H1 (cell line): ENCODE measurements at regions not wholly inside any gene's neighbourhood (a gene's known extent, or its start where the extent isn't known, plus 50 kb on each side); places are given as distances from the start of the nearest gene placed in this dataset.

Experiments used
- CTCF ChIA-PET: fragments of 300-600 bp; sonication (Branson Sonifier 250); formaldehyde crosslinking; loops from one replicate; lab custom pipeline; 2021; ENCODE audit not compliant: partially characterized antibody; lab: Charles Lee
- POLR2A ChIA-PET: fragments of 300-600 bp; sonication (Branson Sonifier 250); formaldehyde crosslinking; loops from one replicate; lab custom pipeline; 2021; ENCODE audit warnings: inconsistent platforms; ENCODE audit not compliant: partially characterized antibody; lab: Charles Lee
- DNase-seq, 2 experiments: peaks; one replicate each; pipeline versions ENCODE4 v3.0.0 to v3.0.0-alpha.2; 2010 to 2022; ENCODE audit warnings: low spot score in 2 of 2, low read depth in 1 of 2, mixed read lengths in 1 of 2
- FAIRE-seq: peaks from 2 replicates; lab custom pipeline; 2011; peaks lifted over from hg19 to GRCh38; lab: Jason Lieb, UNC
- H2AFZ ChIP-seq: 2 replicates; pipeline ENCODE4 v1.8.1; 2012; ENCODE audit warnings: low read length, inconsistent platforms
- H2AK5ac ChIP-seq: 2 replicates; pipeline ENCODE4 v1.6.1; 2013; ENCODE audit warnings: low read depth, low read length
- H2BK120ac ChIP-seq: replicated peaks from 2 replicates; pipeline ENCODE3; 2013; ENCODE audit warnings: low read depth, low read length, inconsistent platforms
- H2BK12ac ChIP-seq: 2 replicates; pipeline ENCODE4 v1.6.1; 2013; ENCODE audit warnings: low read depth, low read length
- H2BK15ac ChIP-seq: 2 replicates; pipeline ENCODE4 v1.6.1; 2013; ENCODE audit warnings: low read length
- H2BK20ac ChIP-seq: 2 replicates; pipeline ENCODE4 v1.6.1; 2013; ENCODE audit warnings: low read length
- H2BK5ac ChIP-seq: 2 replicates; pipeline ENCODE4 v1.6.1; 2013; ENCODE audit warnings: low read depth, low read length
- H3K14ac ChIP-seq: 2 replicates; pipeline ENCODE4 v1.6.1; 2013; ENCODE audit warnings: inconsistent platforms; ENCODE audit not compliant: insufficient read length
- H3K18ac ChIP-seq: 2 replicates; pipeline ENCODE4 v1.6.1; 2013; ENCODE audit warnings: low read length; ENCODE audit errors: extremely low read depth
- H3K23ac ChIP-seq: 2 replicates; pipeline ENCODE4 v1.6.1; 2013; ENCODE audit warnings: inconsistent platforms; ENCODE audit not compliant: insufficient read length
- H3K23me2 ChIP-seq: 2 replicates; pipeline ENCODE4 v1.6.1; 2013; ENCODE audit warnings: low read depth, low read length
- H3K27ac ChIP-seq: 2 replicates; pipeline ENCODE4 v1.6.1; 2011; ENCODE audit warnings: low read depth, low read length, inconsistent platforms
- H3K27me3 ChIP-seq, 4 experiments: replicated peaks in 1 of 4; 1 replicate in 1 of 4; 2 replicates in 3 of 4; pipeline versions ENCODE4 v1.6.1 to v1.8.1; 2011 to 2013; ENCODE audit warnings: low read length in 3 of 4, mild to moderate bottlenecking in 3 of 4, inconsistent platforms in 2 of 4, mixed read lengths in 2 of 4, moderate library complexity in 1 of 4; ENCODE audit not compliant: control insufficient read depth in 3 of 4, insufficient read depth in 3 of 4; ENCODE audit errors: extremely low read depth in 1 of 4
- H3K36me3 ChIP-seq, 4 experiments: 2 replicates each; pipeline versions ENCODE4 v1.6.1 to v1.8.1; 2011 to 2013; ENCODE audit warnings: mild to moderate bottlenecking in 4 of 4, low read length in 3 of 4, moderate library complexity in 2 of 4, control low read depth in 1 of 4, inconsistent platforms in 1 of 4; ENCODE audit not compliant: insufficient read depth in 4 of 4, control insufficient read depth in 2 of 4
- H3K4ac ChIP-seq: replicated peaks from 2 replicates; pipeline ENCODE3; 2013; ENCODE audit warnings: low read length, low read depth, mixed read lengths, inconsistent platforms; ENCODE audit not compliant: insufficient read length
- H3K4me1 ChIP-seq, 4 experiments: replicated peaks in 1 of 4; 1 replicate in 1 of 4; 2 replicates in 3 of 4; pipeline versions ENCODE4 v1.6.1 to v1.8.1; 2011 to 2013; ENCODE audit warnings: low read length in 3 of 4, inconsistent platforms in 2 of 4, mixed read lengths in 1 of 4; ENCODE audit not compliant: insufficient read depth in 4 of 4, control insufficient read depth in 3 of 4
- H3K4me2 ChIP-seq, 2 experiments: 2 replicates each; pipeline versions ENCODE4 v1.6.1 to v1.8.1; 2011 to 2013; ENCODE audit warnings: low read depth in 2 of 2, low read length in 2 of 2, control low read depth in 1 of 2, inconsistent platforms in 1 of 2, mild to moderate bottlenecking in 1 of 2; ENCODE audit not compliant: insufficient read depth in 1 of 2
- H3K4me3 ChIP-seq, 4 experiments: fragments of 200-600, 300-600 bp in 1 of 4; sonication (generic), shearing (Covaris generic), sonication (Bioruptor Twin) in 1 of 4; 2 replicates each; pipeline versions ENCODE4 v1.5.1 to v1.8.1; 2011 to 2016; ENCODE audit warnings: low read length in 4 of 4, low read depth in 3 of 4, control low read depth in 2 of 4, inconsistent platforms in 2 of 4, mild to moderate bottlenecking in 2 of 4, mixed read lengths in 1 of 4, moderate library complexity in 1 of 4; ENCODE audit not compliant: insufficient read depth in 2 of 4; ENCODE audit errors: extremely low read depth in 1 of 4
- H3K56ac ChIP-seq: replicated peaks from 2 replicates; pipeline ENCODE3; 2013; ENCODE audit warnings: low read depth, mild to moderate bottlenecking, mixed read lengths, low read length, inconsistent platforms; ENCODE audit not compliant: insufficient read length
- H3K79me1 ChIP-seq: 2 replicates; pipeline ENCODE4 v1.6.1; 2013; ENCODE audit warnings: low read depth, low read length, control low read depth
- H3K79me2 ChIP-seq, 2 experiments: 2 replicates each; pipeline versions ENCODE4 v1.6.1 to v1.8.1; 2012 to 2013; ENCODE audit warnings: low read length in 2 of 2, mild to moderate bottlenecking in 2 of 2, inconsistent platforms in 1 of 2; ENCODE audit not compliant: insufficient read depth in 2 of 2, control insufficient read depth in 1 of 2
- H3K9ac ChIP-seq, 4 experiments: replicated peaks in 1 of 4; 1 replicate in 1 of 4; 2 replicates in 3 of 4; pipeline versions ENCODE4 v1.6.1 to v1.8.1; 2011 to 2013; ENCODE audit warnings: low read depth in 3 of 4, low read length in 3 of 4, control low read depth in 2 of 4, mild to moderate bottlenecking in 2 of 4, moderate library complexity in 2 of 4, inconsistent platforms in 1 of 4; ENCODE audit errors: extremely low read depth in 1 of 4
- H3K9me3 ChIP-seq, 2 experiments: 2 replicates each; pipeline versions ENCODE4 v1.6.1 to v1.8.1; 2012 to 2013; ENCODE audit warnings: mild to moderate bottlenecking in 2 of 2, moderate library complexity in 2 of 2, control low read depth in 1 of 2, inconsistent platforms in 1 of 2, low read depth in 1 of 2, low read length in 1 of 2, mixed read lengths in 1 of 2; ENCODE audit not compliant: insufficient read depth in 2 of 2
- H4K20me1 ChIP-seq, 2 experiments: replicated peaks in 1 of 2; 2 replicates each; pipeline versions ENCODE3 to v1.8.1; 2011 to 2013; ENCODE audit warnings: inconsistent platforms in 2 of 2, low read length in 2 of 2, mild to moderate bottlenecking in 1 of 2; ENCODE audit not compliant: insufficient read depth in 2 of 2, control insufficient read depth in 1 of 2
- H4K5ac ChIP-seq: 2 replicates; pipeline ENCODE4 v1.6.1; 2013; ENCODE audit warnings: low read length, low read depth, mixed read lengths, inconsistent platforms; ENCODE audit not compliant: insufficient read length
- H4K8ac ChIP-seq: 2 replicates; pipeline ENCODE4 v1.8.0; 2013; ENCODE audit warnings: mild to moderate bottlenecking, moderate library complexity, low read length, inconsistent platforms; ENCODE audit not compliant: insufficient read depth; ENCODE audit errors: extremely low read depth
- H4K91ac ChIP-seq: replicated peaks from 2 replicates; pipeline ENCODE3; 2013; ENCODE audit warnings: low read length, mixed read lengths, inconsistent platforms; ENCODE audit not compliant: insufficient read length
- ATF2 ChIP-seq: IDR thresholded peaks from 2 replicates; pipeline ENCODE4 v1.6.1; 2012; ENCODE audit warnings: low read length, inconsistent platforms
- CBX5 ChIP-seq: fragments of 300-800, 300-1000 bp; sonication (generic); IDR thresholded peaks from 2 replicates; pipeline ENCODE4 v1.7.1; 2016; ENCODE audit warnings: antibody characterized with exemption, low read length, low read depth
- CREB1 ChIP-seq: IDR thresholded peaks from 2 replicates; pipeline ENCODE4 v1.6.1; 2012; ENCODE audit warnings: inconsistent platforms
- EP300 ChIP-seq, 2 experiments: IDR thresholded peaks; 1 replicate in 1 of 2; 2 replicates in 1 of 2; pipeline ENCODE4 v1.6.1; 2011 to 2012; ENCODE audit warnings: low read depth in 2 of 2, low read length in 2 of 2, mild to moderate bottlenecking in 2 of 2, borderline replicate concordance in 1 of 2, inconsistent platforms in 1 of 2, moderate library complexity in 1 of 2
- GABPA ChIP-seq: IDR thresholded peaks from 2 replicates; pipeline ENCODE4 v1.6.1; 2011; ENCODE audit warnings: mild to moderate bottlenecking, low read length, moderate library complexity, borderline replicate concordance; ENCODE audit not compliant: insufficient read depth
- KDM1A ChIP-seq: fragments of 200-600, 300-600 bp; sonication (generic); IDR thresholded peaks from 2 replicates; pipeline ENCODE4 v1.7.1; 2016; ENCODE audit warnings: mild to moderate bottlenecking, low read length, borderline replicate concordance
- KDM4A ChIP-seq: IDR thresholded peaks from one replicate; pipeline ENCODE4 v1.7.1; 2012; ENCODE audit warnings: low read depth, mild to moderate bottlenecking, moderate library complexity, low read length, inconsistent platforms; ENCODE audit not compliant: severe bottlenecking
- PHF8 ChIP-seq: fragments of 200-600 bp; sonication (generic); conservative IDR thresholded peaks from 2 replicates; pipeline ENCODE4 v1.7.1; 2012; ENCODE audit warnings: low read depth, mild to moderate bottlenecking, inconsistent platforms, low read length, moderate library complexity
- RNF2 ChIP-seq: fragments of 200-900, 300-1000 bp; sonication (generic); IDR thresholded peaks from 2 replicates; pipeline ENCODE4 v1.7.1; 2016; ENCODE audit warnings: borderline replicate concordance, low read depth, mild to moderate bottlenecking, antibody characterized with exemption, low read length; ENCODE audit not compliant: poor library complexity, severe bottlenecking; ENCODE audit errors: missing control alignments
- SIX5 ChIP-seq: IDR thresholded peaks from 2 replicates; pipeline ENCODE4 v1.6.1; 2011; ENCODE audit warnings: mild to moderate bottlenecking, low read depth, low read length
- TAF7 ChIP-seq: optimal IDR thresholded peaks from 2 replicates; pipeline ENCODE3; 2011; ENCODE audit warnings: low read depth, mild to moderate bottlenecking, inconsistent platforms, low read length, moderate library complexity, borderline replicate concordance
- TEAD4 ChIP-seq: IDR thresholded peaks from 2 replicates; pipeline ENCODE4 v1.6.1; 2012; ENCODE audit warnings: low read depth, low read length, inconsistent platforms, mixed read lengths
- ZNF274 ChIP-seq: IDR thresholded peaks from 2 replicates; pipeline ENCODE4 v1.7.0; 2012; ENCODE audit warnings: low read length, borderline replicate concordance; ENCODE audit errors: extremely low read depth
- WGBS, 2 experiments: shearing (Covaris generic) in 1 of 2; methylation state at CpG; one replicate each; pipeline versions ENCODE4 v1.1.6 to v1.1.7; 2013 to 2015; ENCODE audit warnings: low lambda C conversion rate in 2 of 2, mixed read lengths in 2 of 2, inconsistent platforms in 1 of 2, low coverage in 1 of 2, missing lambda C conversion rate in 1 of 2; ENCODE audit not compliant: insufficient replicate concordance in 2 of 2, insufficient coverage in 1 of 2, insufficient read length in 1 of 2; ENCODE audit errors: extremely low coverage in 1 of 2, missing lambda C conversion rate in 1 of 2; 5-methylcytosine and 5-hydroxymethylcytosine counted together

DNA sequence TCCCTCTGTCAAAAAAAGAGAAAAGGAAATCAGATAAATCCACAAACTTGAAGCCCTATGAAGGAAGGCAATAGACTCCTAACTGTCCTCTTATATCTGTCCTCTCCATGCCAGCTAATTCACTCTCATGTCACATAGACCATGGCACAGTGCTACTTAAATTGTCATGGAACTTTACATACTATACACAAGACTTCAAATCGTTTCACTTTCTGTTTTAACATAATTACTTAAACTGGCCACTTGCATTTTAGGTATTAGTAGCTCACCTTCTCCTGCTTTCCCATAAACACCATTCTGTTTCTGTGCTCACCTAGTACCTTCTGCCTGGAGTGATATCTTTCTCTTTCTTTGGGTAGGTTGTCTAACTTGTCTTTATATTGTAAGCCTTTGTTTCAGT is 816.7 kb upstream of the KIF2B start:
- Histone ChIP-seq H4K5ac (no peak overlapping the region), H2BK20ac (no peak overlapping the region), H3K27me3 (no peaks in the 10 kb centered on the region), H3K79me2 (no peaks in the 10 kb centered on the region), H3K27ac (no peak overlapping the region), H2AFZ (no peak overlapping the region), H3K4me2 (no peak overlapping the region), H4K20me1 (no peaks in the 10 kb centered on the region), H2AK5ac (no peak overlapping the region), H3K9ac (no peak overlapping the region), H3K18ac (no peak overlapping the region), H4K8ac (no peak overlapping the region), H3K4me3 (no peak overlapping the region), H2BK15ac (no peak overlapping the region), H3K9me3 (no peaks in the 10 kb centered on the region), H3K4me1 (no peaks in the 10 kb centered on the region), H3K36me3 (no peaks in the 10 kb centered on the region), H3K4ac (no peak overlapping the region), H3K23ac (no peak overlapping the region), H2BK5ac (no peak overlapping the region), H2BK12ac (no peak overlapping the region), H3K14ac (no peak overlapping the region), H3K23me2 (no peaks in the 10 kb centered on the region), H3K56ac (no peak overlapping the region), H4K91ac (no peak overlapping the region), H2BK120ac (no peak overlapping the region), H3K79me1 (no peaks in the 10 kb centered on the region)
- ChIA-PET CTCF (interaction anchor here (0.6 to 1.1 kb wide), 2 partner anchors 26 to 55 kb away, joined by 3 to 6 read pairs; no protein-coding TSS in a partner anchor), POLR2A (no interaction called here)
- WGBS, 2 experiments, result 79% methylated on average over 1 of the region's 1 CpG; no CpG with 5 or more reads in 1 of the 2 experiments
- FAIRE-seq (no peak), DNase-seq (no peak)
- no peak for TF ChIP-seq PHF8
- TF ChIP-seq TAF7, result no peak
- TF ChIP-seq CREB1, result no peak
- TF ChIP-seq RNF2, result no peak
- no peak for TF ChIP-seq ZNF274
- TF ChIP-seq ATF2, result no peak
- TF ChIP-seq GABPA, result no peak
- TF ChIP-seq KDM1A, result no peak
- TF ChIP-seq SIX5, result no peak
- no peak for TF ChIP-seq KDM4A
- no peak for TF ChIP-seq EP300 (IDR thresholded peaks at IDR 0.05; ENCODE audit: borderline replicate concordance in 1 of 2, low read depth in 2 of 2, low read length in 2 of 2)
- no peak for TF ChIP-seq TEAD4
- TF ChIP-seq CBX5, result no peak
